ENCODE measurements at regions not wholly inside any gene's neighbourhood (a gene's known extent, or its start where the extent isn't known, plus 50 kb on each side); places are given as distances from the start of the nearest gene placed in this dataset.
"Not testable (repeated sequence)": the region's sequence is repeated elsewhere in the genome, so short reads cannot be mapped to it uniquely, and the experiment has no call there.

GRCh38 chr6:51062166-51062722 is 243.6 kb downstream of the TFAP2B start:
- no peak for DNase-seq

GRCh38 chr6:51077821-51078518 is 259.3 kb downstream of the TFAP2B start:
- DNase-seq = no peak

DNA sequence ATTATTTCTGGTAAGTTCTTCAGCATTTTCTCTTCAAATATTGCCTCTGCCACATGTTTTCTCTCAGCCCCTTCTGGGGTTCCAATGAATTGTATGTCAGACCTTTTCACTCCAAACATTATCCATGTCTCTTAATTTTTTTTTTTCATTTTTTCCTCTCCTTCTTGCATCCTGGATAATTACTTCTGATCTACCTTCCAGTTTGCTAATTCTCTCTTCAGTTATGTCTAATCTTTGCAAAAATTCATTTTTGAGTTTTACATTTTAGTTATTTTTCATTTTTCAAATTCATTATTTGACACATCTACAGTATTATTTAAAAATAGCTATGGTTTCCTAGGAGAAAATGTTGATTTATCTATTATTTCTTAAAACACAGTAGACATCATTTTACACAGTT is 271.7 kb downstream of the TFAP2B start:
- no peak for DNase-seq

- DNase-seq = no peak
Measured at GRCh38 chr6:51093871-51094270, 275.2 kb downstream of the TFAP2B start.

GRCh38 chr6:51094271-51094670 is 275.6 kb downstream of the TFAP2B start:
- no peak for DNase-seq

GRCh38 chr6:51098246-51098645 is 279.6 kb downstream of the TFAP2B start:
- DNase-seq = no peak

GRCh38 chr6:51098791-51099190 is 280.1 kb downstream of the TFAP2B start:
- DNase-seq = no peak

DNA sequence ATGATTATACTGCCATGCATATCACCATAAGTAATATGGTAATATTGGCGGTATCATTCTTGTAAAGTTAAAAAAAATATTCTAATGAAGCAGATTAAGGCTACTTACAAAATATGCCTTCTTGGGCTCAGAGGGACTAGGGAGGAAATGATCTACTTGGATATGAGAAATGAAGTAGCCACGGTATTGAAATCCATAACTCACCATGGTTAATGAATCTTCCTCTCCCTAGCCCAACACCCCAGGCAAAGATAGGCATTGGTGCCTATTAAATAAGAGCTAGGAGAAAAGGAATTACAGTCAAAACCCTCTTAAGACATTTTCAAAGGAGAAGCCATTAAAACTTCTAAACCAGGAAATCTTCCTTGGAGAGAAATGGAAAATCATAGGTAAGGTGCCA is 280.5 kb downstream of the TFAP2B start:
- no peak for DNase-seq

- no peak for DNase-seq
Measured at GRCh38 chr6:51105357-51105756, 286.7 kb downstream of the TFAP2B start.

- no peak for DNase-seq
Measured at GRCh38 chr6:51107769-51108203, 289.1 kb downstream of the TFAP2B start.

DNA sequence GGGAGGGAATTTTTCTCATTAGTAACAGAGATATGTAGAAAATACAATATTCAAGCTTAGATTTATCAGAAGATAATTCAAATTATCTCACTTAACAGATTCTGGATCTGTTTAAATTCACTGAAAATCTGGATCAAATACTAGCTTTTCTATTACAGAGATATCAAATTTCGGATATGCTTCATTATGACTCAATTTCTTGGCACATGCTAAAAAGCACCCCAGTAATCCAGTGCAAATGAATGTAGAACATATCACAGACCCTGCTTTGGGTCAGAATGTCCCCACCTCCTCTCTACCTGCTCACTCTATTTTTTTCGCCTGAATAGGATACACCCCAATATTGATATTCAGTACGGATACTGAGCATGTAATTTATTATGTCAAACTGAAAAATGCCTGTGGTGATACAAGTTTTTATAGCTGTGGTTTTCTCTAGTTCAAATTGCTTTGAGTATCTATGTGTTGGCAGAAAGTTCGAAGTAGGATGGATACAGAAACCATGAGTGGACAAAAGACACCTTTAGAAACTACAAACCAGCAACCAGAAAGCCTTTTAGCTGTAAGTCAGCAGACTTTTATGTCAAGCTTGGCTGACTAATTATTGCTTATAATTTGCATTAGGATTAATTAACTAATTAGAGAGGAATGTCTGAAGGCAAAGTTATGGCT is 290.0 kb downstream of the TFAP2B start:
- DNase-seq = no peak

GRCh38 chr6:51112731-51113130 is 294.1 kb downstream of the TFAP2B start:
- no peak for DNase-seq

DNA sequence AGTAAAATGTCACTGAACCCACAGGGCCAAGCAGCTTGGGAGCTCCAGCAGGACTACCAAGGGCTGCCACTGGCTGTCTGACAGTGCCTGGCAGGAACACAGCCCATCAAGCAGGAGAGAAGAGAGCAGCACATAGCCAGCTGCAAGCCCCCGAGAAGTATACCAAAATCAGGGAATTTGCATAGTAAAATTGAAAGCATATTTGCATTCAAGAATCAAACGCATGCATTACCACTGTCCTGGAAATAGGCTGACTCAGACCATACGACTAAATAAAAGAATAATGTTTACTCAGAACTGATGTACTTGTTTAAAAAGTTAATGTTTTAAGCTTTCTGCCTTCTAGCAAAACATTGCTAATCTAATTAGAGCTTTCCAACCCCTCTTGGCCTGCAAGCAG is 298.1 kb downstream of the TFAP2B start:
- DNase-seq = no peak

DNA sequence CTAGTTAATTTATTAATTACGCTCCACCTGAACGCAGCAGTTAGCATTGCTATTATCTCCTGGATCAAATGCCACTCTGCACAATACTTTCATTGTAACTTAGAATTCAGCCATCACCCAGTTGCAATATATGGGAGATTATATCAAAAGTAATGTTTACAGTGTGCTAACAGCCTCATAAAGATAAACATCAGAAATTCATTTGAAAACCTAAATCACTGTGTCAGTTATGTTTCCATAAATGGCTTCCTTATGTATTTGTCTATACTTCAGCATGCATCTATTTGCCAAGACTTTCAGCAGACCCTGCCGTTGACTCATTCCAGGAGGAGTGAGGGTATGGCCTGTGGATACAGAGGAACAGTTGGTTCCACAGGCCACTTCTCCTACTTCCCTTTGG is 300.1 kb downstream of the TFAP2B start:
- DNase-seq = no peak

GRCh38 chr6:51120016-51120415 is 301.3 kb downstream of the TFAP2B start:
- DNase-seq = no peak

DNA sequence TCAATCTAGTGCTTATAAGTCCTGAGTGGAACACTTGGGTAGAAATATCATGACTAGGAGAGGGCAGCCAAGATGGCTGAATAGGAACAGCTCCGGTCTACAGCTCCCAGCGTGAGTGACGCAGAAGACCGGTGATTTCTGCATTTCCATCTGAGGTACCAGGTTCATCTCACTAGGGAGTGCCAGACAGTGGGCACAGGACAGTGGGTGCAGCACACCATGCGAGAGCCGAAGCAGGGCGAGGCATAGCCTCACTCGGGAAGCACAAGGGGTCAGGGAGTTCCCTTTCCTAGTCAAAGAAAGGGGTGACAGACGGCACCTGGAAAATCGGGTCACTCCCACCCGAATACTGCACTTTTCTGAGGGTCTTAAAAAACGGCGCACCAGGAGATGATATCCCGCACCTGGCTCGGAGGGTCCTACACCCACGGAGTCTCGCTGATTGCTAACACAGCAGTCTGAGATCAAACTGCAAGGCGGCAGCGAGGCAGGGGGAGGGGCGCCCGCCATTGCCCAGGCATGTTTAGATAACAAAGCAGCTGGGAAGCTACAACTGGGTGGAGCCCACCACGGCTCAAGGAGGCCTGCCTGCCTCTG is 302.8 kb downstream of the TFAP2B start:
- DNase-seq = not testable (repeated sequence)

GRCh38 chr6:51129043-51129442 is 310.4 kb downstream of the TFAP2B start:
- no peak for DNase-seq

DNA sequence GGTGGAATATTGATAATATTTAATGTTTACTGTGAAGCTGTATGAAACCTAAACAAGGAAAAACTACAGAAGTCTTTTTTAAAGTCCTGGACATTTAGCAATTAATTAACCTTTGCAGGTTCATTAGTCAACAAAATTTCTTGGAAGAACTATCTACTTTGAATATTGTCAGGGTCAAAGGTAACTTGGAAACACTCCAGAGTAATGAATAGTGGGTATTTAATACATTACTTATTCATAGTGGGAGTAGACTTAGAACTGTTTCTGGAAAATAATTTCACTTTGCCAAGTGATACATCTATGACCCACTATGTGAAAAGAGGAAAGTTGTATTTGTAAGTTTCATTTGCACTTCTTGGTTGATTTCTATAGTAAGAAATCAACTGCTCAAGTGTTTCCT is 319.1 kb downstream of the TFAP2B start:
- DNase-seq = no peak

DNA sequence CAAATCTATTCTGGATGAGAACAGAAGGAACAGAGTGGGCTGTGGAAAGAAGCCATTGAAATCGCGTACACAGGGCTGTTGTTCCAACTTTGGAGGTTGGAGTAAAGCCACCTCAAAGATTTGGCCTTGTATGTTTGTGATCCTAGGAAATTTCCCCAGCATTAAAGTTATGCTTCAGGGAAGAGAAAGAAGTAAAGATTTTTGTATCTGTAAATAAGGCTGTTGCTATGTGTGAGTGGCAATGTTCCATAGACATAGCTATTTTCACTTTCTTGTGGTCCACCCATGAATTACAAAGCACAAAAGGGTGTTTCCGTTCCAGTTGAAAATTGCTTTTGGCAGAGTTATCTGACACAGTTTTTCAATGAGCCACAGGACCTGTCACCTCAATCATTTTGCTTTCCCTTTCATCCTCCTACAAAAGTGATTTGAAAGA is 321.3 kb downstream of the TFAP2B start:
- DNase-seq = no peak

DNA sequence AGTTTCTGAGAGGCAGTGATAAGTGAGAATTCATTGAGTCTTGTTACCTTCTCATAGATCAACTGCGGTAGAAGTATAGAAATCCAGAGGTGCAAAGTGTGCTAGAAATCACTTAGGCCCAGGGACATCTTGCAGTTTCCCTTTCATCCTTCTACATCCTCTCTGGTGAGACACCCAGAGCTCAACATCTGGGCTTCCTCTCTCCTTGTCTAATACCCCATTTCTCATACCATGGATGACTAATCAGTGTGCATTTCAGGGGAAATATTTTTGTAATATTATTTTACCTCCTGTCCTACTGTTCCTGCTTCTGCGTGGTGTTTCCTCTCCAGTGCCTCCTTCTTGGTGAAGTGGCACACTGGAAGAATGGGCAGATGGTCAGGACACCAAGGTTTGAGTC is 322.4 kb downstream of the TFAP2B start:
- DNase-seq = no peak

DNA sequence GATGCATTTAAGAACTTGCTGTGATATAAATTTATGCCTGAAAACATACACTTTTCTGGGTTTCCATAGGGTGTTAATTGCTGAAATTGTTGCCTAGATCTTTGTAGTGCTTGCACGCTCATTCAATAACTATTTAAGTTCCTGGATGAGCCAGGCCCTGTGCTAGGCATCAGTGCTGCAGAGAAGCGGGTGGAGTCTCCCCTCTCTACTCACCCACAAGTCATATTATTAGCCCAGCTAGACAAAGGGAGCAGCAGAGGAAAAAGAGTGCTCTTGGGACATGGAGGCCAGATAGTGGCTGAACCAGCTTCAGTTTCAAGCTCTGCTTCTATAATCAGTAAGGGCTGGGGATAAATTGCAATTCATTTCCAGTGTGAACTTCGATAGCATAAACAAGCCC is 329.1 kb downstream of the TFAP2B start:
- DNase-seq = no peak

DNA sequence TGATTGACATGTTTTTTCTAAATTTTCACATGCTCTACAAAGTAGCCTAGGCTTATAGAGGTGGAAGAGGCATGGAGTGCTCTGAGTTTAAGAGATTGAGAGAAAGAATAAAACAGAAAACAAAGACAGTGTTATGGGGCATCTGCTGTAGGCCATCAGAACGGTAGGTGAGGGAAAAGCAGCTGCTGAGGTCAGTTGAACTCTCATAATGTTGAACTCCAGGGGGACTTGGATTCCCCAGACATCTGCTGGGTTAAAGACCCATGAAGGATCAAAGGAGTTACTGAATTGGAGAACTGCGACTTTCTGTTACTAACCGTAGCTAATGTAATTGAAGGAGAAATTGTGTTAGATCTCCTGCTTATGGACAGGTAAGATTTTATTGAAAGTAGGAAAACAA is 333.9 kb downstream of the TFAP2B start:
- no peak for DNase-seq

DNA sequence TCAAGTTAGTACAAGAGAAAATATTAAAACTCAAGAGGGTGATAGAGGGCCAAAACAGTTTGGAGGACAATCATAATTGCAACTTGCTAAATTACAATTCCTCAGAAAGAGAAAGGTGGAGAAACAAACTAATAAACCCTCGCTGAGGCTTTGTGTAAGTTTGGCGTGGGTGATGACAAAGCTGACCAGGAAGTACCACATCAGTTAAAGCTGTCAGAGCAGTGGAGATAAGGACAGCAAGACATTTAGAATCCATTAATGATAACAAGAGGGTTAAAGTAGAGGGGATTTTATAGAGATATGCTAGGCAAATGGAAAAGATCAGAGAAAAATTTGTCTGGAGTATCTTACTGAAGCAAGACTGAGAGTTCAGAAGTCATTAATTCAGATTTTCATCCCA is 334.4 kb downstream of the TFAP2B start:
- DNase-seq = no peak

DNA sequence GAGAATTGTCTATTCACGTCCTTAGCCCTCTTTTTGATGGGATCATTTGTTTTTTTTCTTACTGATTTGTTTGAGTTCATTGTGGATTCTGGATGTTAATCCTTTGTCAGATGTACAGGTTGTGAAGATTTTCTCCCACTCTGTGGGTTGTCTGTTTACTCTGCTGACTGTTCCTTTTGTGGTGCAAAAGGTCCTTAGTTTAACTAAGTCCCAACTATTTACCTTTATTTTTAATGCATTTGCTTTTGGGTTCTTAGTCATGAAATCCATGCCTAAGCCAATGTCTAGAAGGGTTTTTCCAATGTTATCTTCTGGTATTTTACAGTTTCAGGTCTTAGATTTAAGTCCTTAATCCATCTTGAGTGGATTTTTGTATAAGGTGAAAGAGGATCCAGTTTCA is 336.3 kb downstream of the TFAP2B start:
- DNase-seq = not testable (repeated sequence)
